ENCODE measurements at regions not wholly inside any gene's neighbourhood (a gene's known extent, or its start where the extent isn't known, plus 50 kb on each side); places are given as distances from the start of the nearest gene placed in this dataset.

GRCh38 chr10:33731322-33731721 lies 396.9 kb upstream of the NRP1 start:
- Mint-ChIP-seq H3K4me1 (peaks cover 0 to 1% (median 0%) of the 10 kb centered on the region in 7 donors), H3K9me3 (peaks cover 0 to 5% (median 0%) of the 10 kb centered on the region in 11 donors), H3K27ac (no peak overlapping the region), H3K36me3 (no peaks in the 10 kb centered on the region), H3K4me3 (no peak overlapping the region), H3K27me3 (peaks cover 0 to 58% (median 25%) of the 10 kb centered on the region in 5 donors)
- ATAC-seq (no peak), DNase-seq (no peak)
- H3K27ac ChIP-seq (ENCODE audit: low read depth, low read length): no peak overlapping the region
- no peaks in the 10 kb centered on the region for H3K27me3 ChIP-seq (ENCODE audit: control insufficient read depth in 2 of 2, insufficient read depth in 2 of 2, low read length in 2 of 2)
- no peaks in the 10 kb centered on the region for H3K9me3 ChIP-seq (ENCODE audit: control insufficient read depth in 2 of 3, low read length in 3 of 3)
- ChIA-PET CTCF (no interaction called here), POLR2A (no interaction called here)
- H3K36me3 ChIP-seq (ENCODE audit: control insufficient read depth in 2 of 3, insufficient read depth in 3 of 3, low read length in 3 of 3): no peaks in the 10 kb centered on the region
- no peak overlapping the region for H3K4me3 ChIP-seq (ENCODE audit: low read length)
- intact Hi-C loops (cut with micrococcal nuclease): no loop called here
- H3K4me1 ChIP-seq (ENCODE audit: control insufficient read depth in 2 of 2, insufficient read depth in 2 of 2, low read length in 2 of 2): no peaks in the 10 kb centered on the region

GRCh38 chr10:33725430-33725829 lies 391.0 kb upstream of the NRP1 start:
- no peak overlapping the region for H3K27ac ChIP-seq (ENCODE audit: low read depth, low read length)
- Mint-ChIP-seq H3K27me3 (peaks cover 0 to 35% (median 5%) of the 10 kb centered on the region in 5 donors), H3K27ac (no peak overlapping the region), H3K36me3 (no peaks in the 10 kb centered on the region), H3K9me3 (peaks cover 0 to 5% (median 0%) of the 10 kb centered on the region in 11 donors), H3K4me3 (no peak overlapping the region), H3K4me1 (no peaks in the 10 kb centered on the region)
- ChIA-PET POLR2A (no interaction called here), CTCF (no interaction called here)
- no peak overlapping the region for H3K4me3 ChIP-seq (ENCODE audit: low read length)
- no peaks in the 10 kb centered on the region for H3K27me3 ChIP-seq (ENCODE audit: control insufficient read depth in 2 of 2, insufficient read depth in 2 of 2, low read length in 2 of 2)
- no peaks in the 10 kb centered on the region for H3K36me3 ChIP-seq (ENCODE audit: control insufficient read depth in 2 of 3, insufficient read depth in 3 of 3, low read length in 3 of 3)
- DNase-seq (no peak), ATAC-seq (no peak)
- H3K9me3 ChIP-seq (ENCODE audit: control insufficient read depth in 2 of 3, low read length in 3 of 3): no peaks in the 10 kb centered on the region
- no peaks in the 10 kb centered on the region for H3K4me1 ChIP-seq (ENCODE audit: control insufficient read depth in 2 of 2, insufficient read depth in 2 of 2, low read length in 2 of 2)
- intact Hi-C loops (cut with micrococcal nuclease): no loop called here

- DNase-seq (no peak), ATAC-seq (no peak)
- Mint-ChIP-seq H3K27ac (no peak overlapping the region), H3K4me1 (no peaks in the 10 kb centered on the region), H3K27me3 (peaks cover 0 to 17% (median 0%) of the 10 kb centered on the region in 5 donors), H3K9me3 (peaks cover 0 to 5% (median 0%) of the 10 kb centered on the region in 11 donors), H3K4me3 (no peak overlapping the region), H3K36me3 (no peaks in the 10 kb centered on the region)
- Histone ChIP-seq H3K4me1 (ENCODE audit: control insufficient read depth in 2 of 2, insufficient read depth in 2 of 2, low read length in 2 of 2) (no peaks in the 10 kb centered on the region), H3K9me3 (ENCODE audit: control insufficient read depth in 2 of 3, low read length in 3 of 3) (no peaks in the 10 kb centered on the region), H3K27ac (ENCODE audit: low read depth, low read length) (no peak overlapping the region), H3K4me3 (ENCODE audit: low read length) (no peak overlapping the region), H3K27me3 (ENCODE audit: control insufficient read depth in 2 of 2, insufficient read depth in 2 of 2, low read length in 2 of 2) (no peaks in the 10 kb centered on the region), H3K36me3 (ENCODE audit: control insufficient read depth in 2 of 3, insufficient read depth in 3 of 3, low read length in 3 of 3) (no peaks in the 10 kb centered on the region)
- intact Hi-C loops (cut with micrococcal nuclease): no loop called here
- ChIA-PET POLR2A (no interaction called here), CTCF (no interaction called here)
Observed at GRCh38 chr10:33723181-33723580, 388.7 kb upstream of the NRP1 start.

- CTCF ChIA-PET: no interaction called here
- H3K4me1 ChIP-seq (ENCODE audit: control insufficient read depth in 2 of 2, insufficient read depth in 2 of 2, low read length in 2 of 2): no peaks in the 10 kb centered on the region
- no peaks in the 10 kb centered on the region for H3K9me3 ChIP-seq (ENCODE audit: control insufficient read depth in 2 of 3, low read length in 3 of 3)
- H3K4me3 ChIP-seq (ENCODE audit: low read length): no peak overlapping the region
- POLR2A ChIA-PET: no interaction called here
- ATAC-seq (no peak), DNase-seq (no peak)
- no peaks in the 10 kb centered on the region for H3K36me3 Mint-ChIP-seq
- no peaks in the 10 kb centered on the region for H3K36me3 ChIP-seq (ENCODE audit: control insufficient read depth in 2 of 3, insufficient read depth in 3 of 3, low read length in 3 of 3)
- H3K27me3 Mint-ChIP-seq: peaks cover 0 to 17% (median 0%) of the 10 kb centered on the region in 5 donors
- no peak overlapping the region for H3K27ac ChIP-seq (ENCODE audit: low read depth, low read length)
- no peak overlapping the region for H3K27ac Mint-ChIP-seq
- no peaks in the 10 kb centered on the region for H3K4me1 Mint-ChIP-seq
- H3K4me3 Mint-ChIP-seq: no peak overlapping the region
- intact Hi-C loops (cut with micrococcal nuclease): no loop called here
- H3K9me3 Mint-ChIP-seq: peaks cover 0 to 5% (median 0%) of the 10 kb centered on the region in 11 donors
- no peaks in the 10 kb centered on the region for H3K27me3 ChIP-seq (ENCODE audit: control insufficient read depth in 2 of 2, insufficient read depth in 2 of 2, low read length in 2 of 2)
Observed at GRCh38 chr10:33722067-33722466, 387.6 kb upstream of the NRP1 start.

GRCh38 chr10:33721509-33721908 lies 387.0 kb upstream of the NRP1 start:
- Histone ChIP-seq H3K27me3 (ENCODE audit: control insufficient read depth in 2 of 2, insufficient read depth in 2 of 2, low read length in 2 of 2) (no peaks in the 10 kb centered on the region), H3K36me3 (ENCODE audit: control insufficient read depth in 2 of 3, insufficient read depth in 3 of 3, low read length in 3 of 3) (no peaks in the 10 kb centered on the region), H3K4me1 (ENCODE audit: control insufficient read depth in 2 of 2, insufficient read depth in 2 of 2, low read length in 2 of 2) (no peaks in the 10 kb centered on the region), H3K4me3 (ENCODE audit: low read length) (no peak overlapping the region), H3K9me3 (ENCODE audit: control insufficient read depth in 2 of 3, low read length in 3 of 3) (no peaks in the 10 kb centered on the region), H3K27ac (ENCODE audit: low read depth, low read length) (no peak overlapping the region)
- ATAC-seq (no peak), DNase-seq (no peak)
- POLR2A ChIA-PET: no interaction called here
- CTCF ChIA-PET: no interaction called here
- peaks cover 0 to 5% (median 0%) of the 10 kb centered on the region in 11 donors for H3K9me3 Mint-ChIP-seq
- H3K27me3 Mint-ChIP-seq: peaks cover 0 to 17% (median 0%) of the 10 kb centered on the region in 5 donors
- no peak overlapping the region for H3K4me3 Mint-ChIP-seq
- intact Hi-C loops (cut with micrococcal nuclease): no loop called here
- no peaks in the 10 kb centered on the region for H3K36me3 Mint-ChIP-seq
- no peak overlapping the region for H3K27ac Mint-ChIP-seq
- H3K4me1 Mint-ChIP-seq: no peaks in the 10 kb centered on the region

- Histone ChIP-seq H3K27me3 (ENCODE audit: control insufficient read depth in 2 of 2, insufficient read depth in 2 of 2, low read length in 2 of 2) (no peaks in the 10 kb centered on the region), H3K4me3 (ENCODE audit: low read length) (no peak overlapping the region), H3K9me3 (ENCODE audit: control insufficient read depth in 2 of 3, low read length in 3 of 3) (no peaks in the 10 kb centered on the region), H3K36me3 (ENCODE audit: control insufficient read depth in 2 of 3, insufficient read depth in 3 of 3, low read length in 3 of 3) (no peaks in the 10 kb centered on the region), H3K4me1 (ENCODE audit: control insufficient read depth in 2 of 2, insufficient read depth in 2 of 2, low read length in 2 of 2) (no peaks in the 10 kb centered on the region), H3K27ac (ENCODE audit: low read depth, low read length) (no peak overlapping the region)
- no peak overlapping the region for H3K27ac Mint-ChIP-seq
- CTCF ChIA-PET: no interaction called here
- intact Hi-C loops (cut with micrococcal nuclease): no loop called here
- peaks cover 0 to 5% (median 0%) of the 10 kb centered on the region in 11 donors for H3K9me3 Mint-ChIP-seq
- DNase-seq: no peak
- no peaks in the 10 kb centered on the region for H3K36me3 Mint-ChIP-seq
- POLR2A ChIA-PET: no interaction called here
- no peak overlapping the region for H3K4me3 Mint-ChIP-seq
- no peak for ATAC-seq
- no peaks in the 10 kb centered on the region for H3K4me1 Mint-ChIP-seq
- peaks cover 0 to 17% (median 8%) of the 10 kb centered on the region in 5 donors for H3K27me3 Mint-ChIP-seq
Observed at GRCh38 chr10:33720161-33720560, 385.7 kb upstream of the NRP1 start.

GRCh38 chr10:33719005-33719703 lies 384.7 kb upstream of the NRP1 start:
- ATAC-seq (no peak), DNase-seq (no peak)
- ChIA-PET POLR2A (no interaction called here), CTCF (no interaction called here)
- H3K27me3 ChIP-seq (ENCODE audit: control insufficient read depth in 2 of 2, insufficient read depth in 2 of 2, low read length in 2 of 2): no peaks in the 10 kb centered on the region
- H3K9me3 Mint-ChIP-seq: peaks cover 0 to 5% (median 0%) of the 10 kb centered on the region in 11 donors
- no peak overlapping the region for H3K27ac Mint-ChIP-seq
- no peaks in the 10 kb centered on the region for H3K36me3 ChIP-seq (ENCODE audit: control insufficient read depth in 2 of 3, insufficient read depth in 3 of 3, low read length in 3 of 3)
- no peak overlapping the region for H3K27ac ChIP-seq (ENCODE audit: low read depth, low read length)
- intact Hi-C loops (cut with micrococcal nuclease): no loop called here
- H3K9me3 ChIP-seq (ENCODE audit: control insufficient read depth in 2 of 3, low read length in 3 of 3): no peaks in the 10 kb centered on the region
- no peaks in the 10 kb centered on the region for H3K36me3 Mint-ChIP-seq
- no peaks in the 10 kb centered on the region for H3K4me1 ChIP-seq (ENCODE audit: control insufficient read depth in 2 of 2, insufficient read depth in 2 of 2, low read length in 2 of 2)
- H3K4me3 Mint-ChIP-seq: no peak overlapping the region
- peaks cover 0 to 25% (median 18%) of the 10 kb centered on the region in 5 donors for H3K27me3 Mint-ChIP-seq
- no peak overlapping the region for H3K4me3 ChIP-seq (ENCODE audit: low read length)
- H3K4me1 Mint-ChIP-seq: no peaks in the 10 kb centered on the region

Data from naive thymus-derived CD4-positive, alpha-beta T cell (primary cell).